Ovary (tissue), 7 donors: ENCODE measurements at regions not wholly inside any gene's neighbourhood (a gene's known extent, or its start where the extent isn't known, plus 50 kb on each side); places are given as distances from the start of the nearest gene placed in this dataset.

ENCODE experiments used
- DNase-seq, 5 donors: peaks; one replicate each; pipeline ENCODE4 v3.0.0-alpha.2; 2019 to 2020
- H3K27ac ChIP-seq, 2 donors: fragments of 200-600 bp; one replicate each; pipeline versions ENCODE4 v1.5.1 to v1.8.0; 2019 to 2022
- H3K27me3 ChIP-seq: fragments of 200-600 bp; one replicate; pipeline ENCODE4 v1.8.0; 2022
- H3K36me3 ChIP-seq: fragments of 200-600 bp; sonication (generic); one replicate; pipeline ENCODE4 v1.5.1; 2019
- H3K4me1 ChIP-seq: one replicate; pipeline ENCODE4 v1.8.1; 2013; ENCODE audit warnings: mild to moderate bottlenecking, moderate library complexity; ENCODE audit not compliant: insufficient read depth
- H3K4me3 ChIP-seq: fragments of 200-600 bp; sonication (generic); one replicate; pipeline ENCODE4 v1.5.1; 2017
- H3K9me3 ChIP-seq, 2 donors: fragments of 200-600 bp in 1 of 2; sonication (generic) in 1 of 2; one replicate each; pipeline versions ENCODE4 v1.5.1 to v1.8.1; 2013 to 2019; ENCODE audit warnings: mild to moderate bottlenecking in 1 of 2, moderate library complexity in 1 of 2
- EP300 ChIP-seq: sonication (generic); formaldehyde crosslinking; IDR thresholded peaks from one replicate; pipeline ENCODE4 v1.6.1; 2017; ENCODE audit warnings: antibody characterized with exemption
- POLR2A ChIP-seq: fragments of 450-650 bp; IDR thresholded peaks from one replicate; pipeline ENCODE4 v1.6.1; 2017; ENCODE audit warnings: antibody characterized with exemption, mild to moderate bottlenecking, moderate library complexity
- whole genome bisulfite sequencing, 3 donors: extraction: QIAGEN DNeasy Blood & Tissue Kit in 1 of 3; methylation state at CpG; one replicate each; pipeline versions ENCODE4 v1.1.5 to v1.1.7; 2013 to 2017; 5-methylcytosine and 5-hydroxymethylcytosine counted together
- intact Hi-C, 4 donors: fragments of 100-400 bp; cut with DNase I; formaldehyde crosslinking; loops; one replicate each; pipeline versions ENCODE4 v1.11.0 to v1.15.1; 2022 to 2023
- TF ChIP-seq, protein P1 (sequence below), 3 donors: fragments of 450-650 bp in 2 of 3; fragments of 200-600 bp in 1 of 3; IDR thresholded peaks; one replicate each; pipeline versions ENCODE4 v1.5.1 to v1.8.0; 2016 to 2022; ENCODE audit warnings: antibody characterized with exemption in 3 of 3, mild to moderate bottlenecking in 1 of 3
- donor health status: DM: no; HTN: no; CAD: no; lungs with moderate emphysema.
- donor health status: DM: no; HTN: no; CAD: no.
- donor health status: Bipolar disorder and iron deficiency.
- donor health status: DM: no; HTN: no; CAD: no.
- donor health status: DM: yes; HTN: yes; CAD: no.

DNA sequence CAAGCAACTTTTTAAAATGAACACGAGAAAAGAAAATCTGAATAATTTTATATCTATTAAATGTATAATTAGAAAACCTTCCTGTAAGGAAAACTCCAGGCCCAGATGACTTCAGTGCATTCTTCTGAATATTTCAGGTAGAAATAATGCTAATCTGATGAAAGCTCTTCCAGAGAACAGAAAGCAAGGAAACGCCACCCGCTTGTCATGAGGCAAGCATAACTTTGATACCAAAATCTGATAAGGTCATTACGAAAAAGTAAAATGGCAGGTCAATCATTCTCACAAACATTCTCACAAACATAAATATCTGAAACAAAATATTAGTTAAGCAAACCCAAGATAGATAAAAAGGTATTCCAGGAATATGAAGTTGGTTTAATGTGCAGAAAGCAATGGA is 60.6 kb upstream of the PCSK6 start:
- H3K4me1 ChIP-seq = no peaks in the 10 kb centered on the region
- H3K36me3 ChIP-seq = no peaks in the 10 kb centered on the region
- no peaks in the 10 kb centered on the region for H3K27me3 ChIP-seq
- H3K27ac ChIP-seq = no peak overlapping the region
- no peak for DNase-seq
- 80 to 83% (median 80%) methylated on average over 4 of the region's 4 CpGs for WGBS, 3 donors
- no peaks in the 10 kb centered on the region for H3K9me3 ChIP-seq
- no peak overlapping the region for H3K4me3 ChIP-seq
- intact Hi-C loops = no loop called here
- TF ChIP-seq, protein P1, sequence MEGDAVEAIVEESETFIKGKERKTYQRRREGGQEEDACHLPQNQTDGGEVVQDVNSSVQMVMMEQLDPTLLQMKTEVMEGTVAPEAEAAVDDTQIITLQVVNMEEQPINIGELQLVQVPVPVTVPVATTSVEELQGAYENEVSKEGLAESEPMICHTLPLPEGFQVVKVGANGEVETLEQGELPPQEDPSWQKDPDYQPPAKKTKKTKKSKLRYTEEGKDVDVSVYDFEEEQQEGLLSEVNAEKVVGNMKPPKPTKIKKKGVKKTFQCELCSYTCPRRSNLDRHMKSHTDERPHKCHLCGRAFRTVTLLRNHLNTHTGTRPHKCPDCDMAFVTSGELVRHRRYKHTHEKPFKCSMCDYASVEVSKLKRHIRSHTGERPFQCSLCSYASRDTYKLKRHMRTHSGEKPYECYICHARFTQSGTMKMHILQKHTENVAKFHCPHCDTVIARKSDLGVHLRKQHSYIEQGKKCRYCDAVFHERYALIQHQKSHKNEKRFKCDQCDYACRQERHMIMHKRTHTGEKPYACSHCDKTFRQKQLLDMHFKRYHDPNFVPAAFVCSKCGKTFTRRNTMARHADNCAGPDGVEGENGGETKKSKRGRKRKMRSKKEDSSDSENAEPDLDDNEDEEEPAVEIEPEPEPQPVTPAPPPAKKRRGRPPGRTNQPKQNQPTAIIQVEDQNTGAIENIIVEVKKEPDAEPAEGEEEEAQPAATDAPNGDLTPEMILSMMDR (IDR thresholded peaks at IDR 0.05) = no peak
- TF ChIP-seq EP300 = no peak

DNA sequence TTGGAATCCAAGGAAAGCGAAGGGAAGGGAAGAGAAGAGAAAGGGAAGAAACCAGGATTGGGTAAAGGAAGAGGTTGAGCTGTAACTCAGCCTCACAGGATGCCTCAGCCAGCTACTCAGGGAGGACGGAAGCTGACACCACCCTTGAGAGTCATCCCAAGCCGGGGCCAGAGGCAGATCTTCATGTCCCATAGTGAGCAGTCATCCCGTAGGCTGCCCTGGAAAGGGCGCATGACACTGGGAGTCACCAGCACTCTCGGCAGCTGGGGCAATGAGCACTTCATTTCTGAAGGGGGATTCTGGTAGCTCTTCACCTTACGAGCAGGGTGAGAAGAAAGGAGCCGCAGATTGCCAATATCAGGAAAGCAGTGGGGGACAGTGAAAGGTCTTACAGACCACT is 60.1 kb upstream of the PCSK6 start:
- H3K36me3 ChIP-seq = no peaks in the 10 kb centered on the region
- H3K27me3 ChIP-seq = no peaks in the 10 kb centered on the region
- no peak overlapping the region for H3K27ac ChIP-seq
- H3K9me3 ChIP-seq = no peaks in the 10 kb centered on the region
- WGBS, 3 donors = 78 to 83% (median 79%) methylated on average over 8 of the region's 8 CpGs
- no peak for DNase-seq
- intact Hi-C loops = no loop called here
- no peak overlapping the region for H3K4me3 ChIP-seq
- TF ChIP-seq, protein P1 (IDR thresholded peaks at IDR 0.05) = no peak
- no peak for TF ChIP-seq EP300
- TF ChIP-seq POLR2A = no peak
- no peaks in the 10 kb centered on the region for H3K4me1 ChIP-seq

DNA sequence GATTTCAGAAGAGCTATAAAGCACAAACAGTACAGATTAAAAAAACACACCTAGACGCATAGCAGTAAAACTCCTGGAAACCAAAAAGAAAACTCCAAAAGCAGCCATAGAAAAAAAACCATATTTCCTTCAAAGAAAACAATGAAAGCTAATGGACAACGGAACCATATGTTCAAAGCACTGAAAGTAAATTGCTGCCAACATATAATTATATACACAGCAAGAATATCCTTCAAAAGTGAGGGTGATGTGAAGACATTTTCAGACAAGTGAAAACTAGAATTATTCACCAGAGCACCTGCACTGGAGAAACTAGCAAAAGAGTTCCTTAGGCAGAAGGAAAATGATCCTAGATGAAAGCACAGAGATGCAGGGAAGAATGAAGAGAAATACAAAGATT is 58.2 kb upstream of the PCSK6 start:
- intact Hi-C loops = no loop called here
- H3K9me3 ChIP-seq = no peaks in the 10 kb centered on the region
- no peaks in the 10 kb centered on the region for H3K36me3 ChIP-seq
- WGBS, 3 donors = 58 to 63% (median 60%) methylated on average over 2 of the region's 2 CpGs
- no peaks in the 10 kb centered on the region for H3K4me1 ChIP-seq
- DNase-seq = no peak
- no peaks in the 10 kb centered on the region for H3K27me3 ChIP-seq
- no peak overlapping the region for H3K4me3 ChIP-seq
- H3K27ac ChIP-seq = no peak overlapping the region
- TF ChIP-seq EP300 = no peak

DNA sequence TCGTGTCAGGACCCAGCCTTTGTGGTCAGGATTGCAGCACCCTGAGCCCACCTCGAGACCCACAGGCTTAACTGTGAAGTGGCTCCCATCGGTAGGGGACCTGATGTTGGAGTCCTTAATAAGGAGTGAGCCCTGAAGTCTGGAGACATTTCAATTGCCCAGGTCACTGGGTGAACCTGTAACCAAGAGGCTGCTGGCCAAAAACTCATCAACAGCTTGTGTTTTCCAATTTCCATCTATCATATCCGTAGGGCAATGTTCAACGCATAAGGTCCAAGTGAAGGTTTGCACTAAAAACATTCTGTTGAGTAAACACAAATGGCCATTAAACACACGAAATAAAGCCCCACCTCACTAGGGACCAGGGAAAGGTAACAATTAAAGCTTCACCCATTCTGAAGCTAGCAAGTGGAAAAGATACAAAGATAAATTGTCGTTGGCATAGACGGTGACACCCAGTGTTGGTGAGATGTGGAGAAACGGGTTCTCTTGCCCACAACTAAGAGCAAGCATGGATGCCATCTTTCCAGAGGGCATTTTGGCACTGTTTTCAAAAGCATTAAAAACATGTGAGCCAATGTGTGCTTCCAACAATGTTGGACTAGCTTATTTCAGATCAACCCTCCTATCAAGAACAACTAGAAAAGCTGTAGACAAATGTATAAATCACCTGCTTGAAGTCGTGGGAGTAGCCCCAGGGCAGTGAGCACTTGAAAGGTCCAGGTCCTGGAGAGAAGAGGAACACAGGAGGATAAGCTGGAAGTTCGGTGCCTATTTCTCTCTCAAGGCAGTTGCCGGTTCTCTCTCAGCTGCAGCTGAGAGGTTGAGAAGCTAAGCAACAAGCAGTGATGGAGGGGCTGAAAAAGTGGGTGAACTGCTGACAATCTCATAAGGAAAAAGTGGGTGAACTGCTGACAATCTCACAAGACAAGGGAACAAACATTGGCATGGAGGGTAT is 56.3 kb upstream of the PCSK6 start:
- Histone ChIP-seq H3K36me3 (no peaks in the 10 kb centered on the region), H3K9me3 (no peaks in the 10 kb centered on the region), H3K27ac (no peak overlapping the region), H3K27me3 (no peaks in the 10 kb centered on the region), H3K4me1 (no peaks in the 10 kb centered on the region), H3K4me3 (no peak overlapping the region)
- WGBS, 3 donors = 69 to 79% (median 77%) methylated on average over 12 of the region's 12 CpGs
- intact Hi-C loops = no loop called here
- TF ChIP-seq, protein P1 (IDR thresholded peaks at IDR 0.05) = no peak
- TF ChIP-seq EP300 (no peak), POLR2A (no peak)
- no peak for DNase-seq

DNA sequence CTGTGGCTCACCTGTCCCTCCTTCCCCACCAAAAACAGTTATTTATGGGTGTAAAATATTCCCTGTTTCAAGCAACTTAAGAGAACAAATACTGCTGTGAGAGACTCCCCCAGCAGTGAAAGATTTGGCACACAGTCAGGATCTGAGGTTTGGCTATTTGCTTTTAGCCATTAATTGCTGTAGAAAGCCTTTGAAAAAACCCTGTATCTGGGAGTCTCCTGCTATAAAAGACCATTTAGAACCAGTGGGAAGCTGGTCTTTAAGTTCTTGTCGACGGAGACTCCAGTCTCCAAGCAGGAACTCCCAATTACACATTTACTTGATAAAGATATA is 55.1 kb upstream of the PCSK6 start:
- intact Hi-C loops = no loop called here
- no peak for DNase-seq
- 23 to 48% (median 45%) methylated on average over 2 of the region's 2 CpGs for WGBS, 3 donors
- TF ChIP-seq EP300 (no peak), POLR2A (no peak)
- TF ChIP-seq, protein P1 (IDR thresholded peaks at IDR 0.05) = no peak
- Histone ChIP-seq H3K4me3 (no peak overlapping the region), H3K36me3 (no peaks in the 10 kb centered on the region), H3K27ac (no peak overlapping the region), H3K9me3 (no peaks in the 10 kb centered on the region), H3K4me1 (no peaks in the 10 kb centered on the region), H3K27me3 (no peaks in the 10 kb centered on the region)
